GM12878 (cell line): ENCODE measurements at regions not wholly inside any gene's neighbourhood (a gene's known extent, or its start where the extent isn't known, plus 50 kb on each side); places are given as distances from the start of the nearest gene placed in this dataset.
A peak's percentile ranks its signal among the peaks of the same experiment; 100 is the strongest.
"Not testable (repeated sequence)": the region's sequence is repeated elsewhere in the genome, so short reads cannot be mapped to it uniquely, and the experiment has no call there.

Experiments used
- ATAC-seq: fragments of 200-7000 bp; cut with Tn5 transposase; 3 replicates; pipeline ENCODE4 v1.9.1; 2020; ENCODE audit warnings: mild to moderate bottlenecking, moderate library complexity
- BruUV-seq: library from RNA; stranded (reverse); fragments of 400-500 nt; replicated peaks from 2 replicates; lab custom pipeline; 2021; lab: Mats Ljungman, UMichigan
- CTCF ChIA-PET: fragments of 300-600 bp; sonication (Branson Sonifier 250); formaldehyde crosslinking; extraction: SDS; loops from one replicate; lab custom pipeline; 2021; ENCODE audit warnings: inconsistent platforms; lab: Yijun Ruan, JAX
- POLR2A ChIA-PET: fragments of 350-600 bp; formaldehyde crosslinking; extraction: SDS; loops from one replicate; lab custom pipeline; 2021; ENCODE audit warnings: inconsistent platforms; lab: Charles Lee
- RAD21 ChIA-PET: fragments of 300-600 bp; sonication (Branson Sonifier 250); formaldehyde crosslinking; loops from one replicate; lab custom pipeline; 2023; ENCODE audit warnings: antibody characterized with exemption; ENCODE audit not compliant: unreplicated experiment; lab: Charles Lee
- SMC1A ChIA-PET: fragments of 300-600 bp; sonication (Branson Sonifier 250); formaldehyde crosslinking; loops from one replicate; lab custom pipeline; 2023; ENCODE audit not compliant: unreplicated experiment, uncharacterized antibody; lab: Charles Lee
- DNase-seq: peaks from one replicate; pipeline ENCODE4 v3.0.0-alpha.2; 2011; ENCODE audit warnings: low read depth, low spot score
- FAIRE-seq: peaks from 3 replicates; lab custom pipeline; 2011; peaks lifted over from hg19 to GRCh38; lab: Jason Lieb, UNC
- H2AFZ ChIP-seq: 2 replicates; pipeline ENCODE4 v1.6.0; 2011; ENCODE audit warnings: low read depth, low read length, control low read depth; ENCODE audit not compliant: control insufficient read depth
- H3K27ac ChIP-seq: 2 replicates; pipeline ENCODE4 v1.5.1; 2011; ENCODE audit warnings: control low read depth; ENCODE audit not compliant: control insufficient read depth, insufficient read depth
- H3K27me3 ChIP-seq, 2 experiments: replicated peaks in 1 of 2; 2 replicates each; pipeline versions ENCODE4 v1.6.0 to v1.6.1; 2011; ENCODE audit warnings: low read length in 1 of 2; ENCODE audit not compliant: control insufficient read depth in 2 of 2, insufficient read depth in 2 of 2
- H3K36me3 ChIP-seq, 2 experiments: 2 replicates each; pipeline ENCODE4 v1.5.1; 2011; ENCODE audit warnings: low read length in 1 of 2; ENCODE audit not compliant: control insufficient read depth in 2 of 2, insufficient read depth in 2 of 2
- H3K4me1 ChIP-seq: 2 replicates; pipeline ENCODE4 v1.6.1; 2011; ENCODE audit warnings: mild to moderate bottlenecking, low read length, moderate library complexity, mixed read lengths; ENCODE audit not compliant: control insufficient read depth, insufficient read depth
- H3K4me2 ChIP-seq: 2 replicates; pipeline ENCODE4 v1.6.0; 2011; ENCODE audit warnings: control low read depth; ENCODE audit not compliant: control insufficient read depth, insufficient read depth
- H3K4me3 ChIP-seq: fragments of 200-600 bp; sonication (generic); 2 replicates; pipeline ENCODE4 v1.5.1; 2016
- H3K79me2 ChIP-seq: 2 replicates; pipeline ENCODE4 v1.6.0; 2011; ENCODE audit warnings: low read length; ENCODE audit not compliant: control insufficient read depth, insufficient read depth
- H3K9ac ChIP-seq: 2 replicates; pipeline ENCODE4 v1.8.0; 2011; ENCODE audit warnings: low read length, control low read depth, mixed read lengths; ENCODE audit not compliant: control insufficient read depth, insufficient read depth
- H3K9me3 ChIP-seq: replicated peaks from 3 replicates; pipeline ENCODE4 v1.5.1; 2011; ENCODE audit warnings: mild to moderate bottlenecking, low read length; ENCODE audit not compliant: control insufficient read depth, insufficient read depth
- H4K20me1 ChIP-seq: 2 replicates; pipeline ENCODE4 v1.6.0; 2011; ENCODE audit not compliant: control insufficient read depth, insufficient read depth
- BACH1 ChIP-seq: fragments of 450-650 bp; IDR thresholded peaks from 2 replicates; pipeline ENCODE4 v1.6.1; 2017; ENCODE audit warnings: mild to moderate bottlenecking, borderline replicate concordance
- DPF2 ChIP-seq: fragments of 450-650 bp; IDR thresholded peaks from 2 replicates; pipeline ENCODE4 v1.6.1; 2017; ENCODE audit warnings: mild to moderate bottlenecking
- LARP7 ChIP-seq: fragments of 450-650 bp; IDR thresholded peaks from 2 replicates; pipeline ENCODE4 v1.6.1; 2017; ENCODE audit warnings: mild to moderate bottlenecking
- MEF2B ChIP-seq: fragments of 450-650 bp; IDR thresholded peaks from 2 replicates; pipeline ENCODE4 v1.6.1; 2018; ENCODE audit warnings: mild to moderate bottlenecking, moderate library complexity; ENCODE audit not compliant: partially characterized antibody, poor library complexity, severe bottlenecking
- MLLT1 ChIP-seq: fragments of 450-650 bp; IDR thresholded peaks from 2 replicates; pipeline ENCODE4 v1.6.1; 2016; ENCODE audit warnings: mild to moderate bottlenecking
- MXI1 ChIP-seq: fragments of 150-350 bp; IDR thresholded peaks from 2 replicates; pipeline ENCODE4 v1.6.1; 2011; ENCODE audit warnings: low read depth, mild to moderate bottlenecking, inconsistent platforms, low read length, improper control_type of control experiment
- POLR2AphosphoS2 ChIP-seq: IDR thresholded peaks from 2 replicates; pipeline ENCODE4 v1.6.1; 2011; ENCODE audit warnings: low read depth, mild to moderate bottlenecking, low read length, improper control_type of control experiment, moderate library complexity
- SMARCA5 ChIP-seq: fragments of 450-650 bp; IDR thresholded peaks from 2 replicates; pipeline ENCODE4 v1.6.1; 2017; ENCODE audit warnings: mild to moderate bottlenecking
- ZNF24 ChIP-seq: fragments of 450-650 bp; IDR thresholded peaks from 2 replicates; pipeline ENCODE4 v1.6.1; 2017; ENCODE audit warnings: antibody characterized with exemption, mild to moderate bottlenecking
- WGBS: methylation state at CpG from one replicate; pipeline ENCODE4 v1.1.6; 2016; ENCODE audit warnings: low lambda C conversion rate; ENCODE audit not compliant: insufficient replicate concordance, insufficient coverage; ENCODE audit errors: missing lambda C conversion rate; 5-methylcytosine and 5-hydroxymethylcytosine counted together
- in situ Hi-C: fragments of 300-500 bp; cut with MboI; formaldehyde crosslinking; loops from 9 replicates; pipeline ENCODE4 v1.14.3; 2018; ENCODE audit warnings: mixed read lengths
- intact Hi-C: fragments of 100-400 bp; cut with micrococcal nuclease; formaldehyde crosslinking; loops from one replicate; pipeline ENCODE4 v1.14.2; 2022; ENCODE audit not compliant: unreplicated experiment
- TF ChIP-seq, protein P1 (sequence below): IDR thresholded peaks from 2 replicates; pipeline ENCODE4 v1.6.1; 2012; ENCODE audit warnings: mild to moderate bottlenecking, low read depth, low read length
- TF ChIP-seq, protein P2 (sequence below): IDR thresholded peaks from 2 replicates; pipeline ENCODE4 v1.6.1; 2012; ENCODE audit warnings: low read depth, low read length, improper control_type of control experiment
- TF ChIP-seq, protein P3 (sequence below): fragments of 150-350 bp; IDR thresholded peaks from 2 replicates; pipeline ENCODE4 v1.6.1; 2016; ENCODE audit warnings: low read depth, low read length

- TF ChIP-seq, protein P1, sequence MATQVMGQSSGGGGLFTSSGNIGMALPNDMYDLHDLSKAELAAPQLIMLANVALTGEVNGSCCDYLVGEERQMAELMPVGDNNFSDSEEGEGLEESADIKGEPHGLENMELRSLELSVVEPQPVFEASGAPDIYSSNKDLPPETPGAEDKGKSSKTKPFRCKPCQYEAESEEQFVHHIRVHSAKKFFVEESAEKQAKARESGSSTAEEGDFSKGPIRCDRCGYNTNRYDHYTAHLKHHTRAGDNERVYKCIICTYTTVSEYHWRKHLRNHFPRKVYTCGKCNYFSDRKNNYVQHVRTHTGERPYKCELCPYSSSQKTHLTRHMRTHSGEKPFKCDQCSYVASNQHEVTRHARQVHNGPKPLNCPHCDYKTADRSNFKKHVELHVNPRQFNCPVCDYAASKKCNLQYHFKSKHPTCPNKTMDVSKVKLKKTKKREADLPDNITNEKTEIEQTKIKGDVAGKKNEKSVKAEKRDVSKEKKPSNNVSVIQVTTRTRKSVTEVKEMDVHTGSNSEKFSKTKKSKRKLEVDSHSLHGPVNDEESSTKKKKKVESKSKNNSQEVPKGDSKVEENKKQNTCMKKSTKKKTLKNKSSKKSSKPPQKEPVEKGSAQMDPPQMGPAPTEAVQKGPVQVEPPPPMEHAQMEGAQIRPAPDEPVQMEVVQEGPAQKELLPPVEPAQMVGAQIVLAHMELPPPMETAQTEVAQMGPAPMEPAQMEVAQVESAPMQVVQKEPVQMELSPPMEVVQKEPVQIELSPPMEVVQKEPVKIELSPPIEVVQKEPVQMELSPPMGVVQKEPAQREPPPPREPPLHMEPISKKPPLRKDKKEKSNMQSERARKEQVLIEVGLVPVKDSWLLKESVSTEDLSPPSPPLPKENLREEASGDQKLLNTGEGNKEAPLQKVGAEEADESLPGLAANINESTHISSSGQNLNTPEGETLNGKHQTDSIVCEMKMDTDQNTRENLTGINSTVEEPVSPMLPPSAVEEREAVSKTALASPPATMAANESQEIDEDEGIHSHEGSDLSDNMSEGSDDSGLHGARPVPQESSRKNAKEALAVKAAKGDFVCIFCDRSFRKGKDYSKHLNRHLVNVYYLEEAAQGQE = no peak
- TF ChIP-seq LARP7 = no peak
- no peak for TF ChIP-seq MXI1
- TF ChIP-seq MEF2B = peak; percentile 95
- TF ChIP-seq, protein P2, sequence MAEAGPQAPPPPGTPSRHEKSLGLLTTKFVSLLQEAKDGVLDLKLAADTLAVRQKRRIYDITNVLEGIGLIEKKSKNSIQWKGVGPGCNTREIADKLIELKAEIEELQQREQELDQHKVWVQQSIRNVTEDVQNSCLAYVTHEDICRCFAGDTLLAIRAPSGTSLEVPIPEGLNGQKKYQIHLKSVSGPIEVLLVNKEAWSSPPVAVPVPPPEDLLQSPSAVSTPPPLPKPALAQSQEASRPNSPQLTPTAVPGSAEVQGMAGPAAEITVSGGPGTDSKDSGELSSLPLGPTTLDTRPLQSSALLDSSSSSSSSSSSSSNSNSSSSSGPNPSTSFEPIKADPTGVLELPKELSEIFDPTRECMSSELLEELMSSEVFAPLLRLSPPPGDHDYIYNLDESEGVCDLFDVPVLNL = no peak
- TF ChIP-seq BACH1 = no peak
- no peak for TF ChIP-seq SMARCA5
- no peak for TF ChIP-seq MLLT1
- TF ChIP-seq, protein P3, sequence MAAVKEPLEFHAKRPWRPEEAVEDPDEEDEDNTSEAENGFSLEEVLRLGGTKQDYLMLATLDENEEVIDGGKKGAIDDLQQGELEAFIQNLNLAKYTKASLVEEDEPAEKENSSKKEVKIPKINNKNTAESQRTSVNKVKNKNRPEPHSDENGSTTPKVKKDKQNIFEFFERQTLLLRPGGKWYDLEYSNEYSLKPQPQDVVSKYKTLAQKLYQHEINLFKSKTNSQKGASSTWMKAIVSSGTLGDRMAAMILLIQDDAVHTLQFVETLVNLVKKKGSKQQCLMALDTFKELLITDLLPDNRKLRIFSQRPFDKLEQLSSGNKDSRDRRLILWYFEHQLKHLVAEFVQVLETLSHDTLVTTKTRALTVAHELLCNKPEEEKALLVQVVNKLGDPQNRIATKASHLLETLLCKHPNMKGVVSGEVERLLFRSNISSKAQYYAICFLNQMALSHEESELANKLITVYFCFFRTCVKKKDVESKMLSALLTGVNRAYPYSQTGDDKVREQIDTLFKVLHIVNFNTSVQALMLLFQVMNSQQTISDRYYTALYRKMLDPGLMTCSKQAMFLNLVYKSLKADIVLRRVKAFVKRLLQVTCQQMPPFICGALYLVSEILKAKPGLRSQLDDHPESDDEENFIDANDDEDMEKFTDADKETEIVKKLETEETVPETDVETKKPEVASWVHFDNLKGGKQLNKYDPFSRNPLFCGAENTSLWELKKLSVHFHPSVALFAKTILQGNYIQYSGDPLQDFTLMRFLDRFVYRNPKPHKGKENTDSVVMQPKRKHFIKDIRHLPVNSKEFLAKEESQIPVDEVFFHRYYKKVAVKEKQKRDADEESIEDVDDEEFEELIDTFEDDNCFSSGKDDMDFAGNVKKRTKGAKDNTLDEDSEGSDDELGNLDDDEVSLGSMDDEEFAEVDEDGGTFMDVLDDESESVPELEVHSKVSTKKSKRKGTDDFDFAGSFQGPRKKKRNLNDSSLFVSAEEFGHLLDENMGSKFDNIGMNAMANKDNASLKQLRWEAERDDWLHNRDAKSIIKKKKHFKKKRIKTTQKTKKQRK = no peak
- no peak for TF ChIP-seq DPF2
- TF ChIP-seq ZNF24 = no peak
- TF ChIP-seq POLR2AphosphoS2 = no peak
These were observed 108.8 kb downstream of the FAM217A start (continued) for GRCh38 chr6:3970097-3970496.

- H3K9ac ChIP-seq, BruUV-seq, H3K9me3 ChIP-seq, H2AFZ ChIP-seq, intact Hi-C loops, H3K4me2 ChIP-seq, POLR2A ChIA-PET, H3K27ac ChIP-seq, RAD21 ChIA-PET, H3K4me1 ChIP-seq, DNase-seq, H3K79me2 ChIP-seq, H3K36me3 ChIP-seq, H3K4me3 ChIP-seq, ATAC-seq, in situ Hi-C loops, FAIRE-seq, H4K20me1 ChIP-seq, H3K27me3 ChIP-seq: not testable (repeated sequence)
- 61% methylated on average over 3 of the region's 3 CpGs for WGBS
- SMC1A ChIA-PET = interaction anchor here (0.6 to 0.9 kb wide), 2 partner anchors 15 to 219 kb away, joined by 3 read pairs; no protein-coding TSS in a partner anchor
- CTCF ChIA-PET = interaction anchor here (1.0 kb wide), 1 partner anchor 19 kb away, joined by 3 read pairs; no protein-coding TSS in a partner anchor
These were observed 105.8 kb downstream of the FAM217A start for GRCh38 chr6:3973152-3973551.
